Lower leg skin (tissue), 4 donors: ENCODE measurements at regions not wholly inside any gene's neighbourhood (a gene's known extent, or its start where the extent isn't known, plus 50 kb on each side); places are given as distances from the start of the nearest gene placed in this dataset.

ENCODE experiments used
- DNase-seq, 2 donors: peaks; one replicate each; pipeline ENCODE4 v3.0.0-alpha.2; 2019; ENCODE audit warnings: low spot score in 2 of 2
- H3K4me3 ChIP-seq: fragments of 200-600 bp; sonication (generic); 2 replicates; pipeline ENCODE4 v1.5.1; 2017; ENCODE audit warnings: mild to moderate bottlenecking, low read depth; ENCODE audit not compliant: poor library complexity, severe bottlenecking
- POLR2A ChIP-seq, 2 donors: fragments of 450-650 bp; IDR thresholded peaks; one replicate each; pipeline ENCODE4 v1.6.1; 2016 to 2017; ENCODE audit warnings: antibody characterized with exemption in 2 of 2, mild to moderate bottlenecking in 1 of 2, moderate library complexity in 1 of 2
- WGBS, 2 donors: methylation state at CpG; one replicate each; pipeline ENCODE4 v1.1.5; 2018; 5-methylcytosine and 5-hydroxymethylcytosine counted together
- intact Hi-C: fragments of 100-400 bp; cut with DNase I; formaldehyde crosslinking; loops from one replicate; pipeline ENCODE4 v1.15.0; 2023; ENCODE audit warnings: low total_unique reads
- TF ChIP-seq, protein P1 (sequence below), 3 donors: fragments of 450-650 bp; IDR thresholded peaks; one replicate each; pipeline ENCODE4 v1.5.1; 2016; ENCODE audit warnings: antibody characterized with exemption in 3 of 3, mild to moderate bottlenecking in 3 of 3, moderate library complexity in 2 of 3

DNA sequence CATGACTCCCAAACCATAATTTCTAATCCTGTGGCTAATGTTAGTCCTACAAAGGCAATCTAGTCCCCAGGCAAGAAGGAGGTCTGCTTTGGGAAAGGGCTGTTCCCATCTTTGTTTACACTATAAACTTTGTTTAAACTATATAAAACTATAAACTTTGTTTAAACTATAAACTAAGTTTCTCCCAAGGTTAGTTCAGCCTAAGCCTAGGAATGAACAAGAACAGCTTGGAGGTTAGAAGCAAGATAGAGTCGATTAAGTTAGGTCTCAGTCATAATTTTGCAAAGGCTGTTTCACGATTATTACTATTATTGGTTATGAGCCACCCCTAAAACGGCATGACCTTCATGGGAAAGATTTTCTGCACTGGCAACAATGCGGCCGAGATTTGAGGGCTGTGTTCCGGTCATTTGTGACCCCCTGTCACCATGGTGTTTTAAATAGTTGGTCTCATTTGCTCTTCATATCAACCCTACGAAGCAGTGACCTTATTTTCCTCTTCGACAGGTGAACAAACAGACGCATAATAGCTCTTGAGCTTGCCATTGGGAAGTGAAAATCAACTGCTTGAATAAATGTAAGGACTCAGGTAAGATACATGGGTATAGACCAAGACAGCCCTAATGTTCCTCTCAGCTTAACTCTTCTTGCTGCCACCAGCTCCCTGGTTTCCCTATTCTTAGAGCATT lies 322.6 kb upstream of the TMEM132C start:
- 88 to 89% methylated on average over 9 of the region's 9 CpGs for WGBS, 2 donors
- no peak for DNase-seq
- intact Hi-C loops, result no loop called here
- TF ChIP-seq, protein P1, sequence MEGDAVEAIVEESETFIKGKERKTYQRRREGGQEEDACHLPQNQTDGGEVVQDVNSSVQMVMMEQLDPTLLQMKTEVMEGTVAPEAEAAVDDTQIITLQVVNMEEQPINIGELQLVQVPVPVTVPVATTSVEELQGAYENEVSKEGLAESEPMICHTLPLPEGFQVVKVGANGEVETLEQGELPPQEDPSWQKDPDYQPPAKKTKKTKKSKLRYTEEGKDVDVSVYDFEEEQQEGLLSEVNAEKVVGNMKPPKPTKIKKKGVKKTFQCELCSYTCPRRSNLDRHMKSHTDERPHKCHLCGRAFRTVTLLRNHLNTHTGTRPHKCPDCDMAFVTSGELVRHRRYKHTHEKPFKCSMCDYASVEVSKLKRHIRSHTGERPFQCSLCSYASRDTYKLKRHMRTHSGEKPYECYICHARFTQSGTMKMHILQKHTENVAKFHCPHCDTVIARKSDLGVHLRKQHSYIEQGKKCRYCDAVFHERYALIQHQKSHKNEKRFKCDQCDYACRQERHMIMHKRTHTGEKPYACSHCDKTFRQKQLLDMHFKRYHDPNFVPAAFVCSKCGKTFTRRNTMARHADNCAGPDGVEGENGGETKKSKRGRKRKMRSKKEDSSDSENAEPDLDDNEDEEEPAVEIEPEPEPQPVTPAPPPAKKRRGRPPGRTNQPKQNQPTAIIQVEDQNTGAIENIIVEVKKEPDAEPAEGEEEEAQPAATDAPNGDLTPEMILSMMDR (IDR thresholded peaks at IDR 0.05), result no peak
- no peak overlapping the region for H3K4me3 ChIP-seq

DNA sequence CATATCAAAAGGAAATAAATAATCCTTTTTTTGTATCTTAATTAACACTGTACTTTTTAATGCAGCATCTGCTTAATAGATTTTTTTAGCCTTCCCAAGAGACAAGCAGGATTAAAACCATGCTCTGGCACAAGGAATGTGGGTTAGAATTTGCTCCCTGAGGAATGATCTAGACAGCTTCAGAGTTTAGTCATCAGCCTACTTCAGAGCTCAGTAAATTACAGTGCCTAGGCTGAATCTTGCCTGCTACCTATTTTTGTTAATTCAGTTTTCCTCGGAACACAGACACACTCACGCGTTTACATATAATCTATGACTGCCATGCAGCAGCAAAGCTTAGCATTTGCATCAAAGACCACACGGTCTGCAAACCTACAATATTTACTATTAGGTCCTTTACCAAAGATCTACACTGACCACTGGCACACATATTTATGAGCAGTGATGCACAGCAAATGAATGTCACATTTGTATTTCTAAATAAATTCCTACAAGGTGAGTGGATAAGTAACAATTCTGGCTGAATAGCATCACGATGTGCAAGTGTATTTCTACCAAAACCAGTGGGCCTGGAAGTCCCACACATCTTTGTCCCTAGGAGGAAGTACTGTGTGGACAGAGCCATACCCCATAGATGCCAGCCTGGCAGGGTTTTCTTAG lies 309.8 kb upstream of the TMEM132C start:
- WGBS, 2 donors, result 82 to 87% methylated on average over 5 of the region's 5 CpGs
- TF ChIP-seq, protein P1 (IDR thresholded peaks at IDR 0.05), result no peak
- TF ChIP-seq POLR2A (IDR thresholded peaks at IDR 0.05), result no peak
- no peak overlapping the region for H3K4me3 ChIP-seq
- intact Hi-C loops, result no loop called here
- no peak for DNase-seq

DNA sequence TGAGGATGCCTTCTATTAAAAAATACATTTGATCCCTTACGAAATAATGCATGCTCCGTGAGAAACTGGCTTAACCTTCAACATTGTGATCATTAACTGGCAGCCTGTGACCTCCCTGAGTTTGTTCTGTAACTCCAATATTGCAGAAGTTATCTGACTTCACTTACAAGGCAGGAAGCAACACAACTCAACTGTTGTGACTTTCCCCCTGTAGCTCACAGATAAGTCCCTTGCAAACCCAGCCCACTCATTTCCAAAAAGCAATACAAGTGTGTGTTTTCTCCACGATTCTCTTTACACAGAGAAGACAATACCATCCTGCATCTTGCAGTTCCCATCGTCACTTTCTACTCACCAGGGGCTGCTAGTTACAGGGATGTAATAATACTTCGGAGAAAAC lies 304.7 kb upstream of the TMEM132C start:
- no peak for DNase-seq
- intact Hi-C loops, result no loop called here
- TF ChIP-seq, protein P1 (IDR thresholded peaks at IDR 0.05), result no peak
- no peak for TF ChIP-seq POLR2A (IDR thresholded peaks at IDR 0.05)
- H3K4me3 ChIP-seq, result no peak overlapping the region
- WGBS, 2 donors, result 75 to 77% methylated on average over 5 of the region's 5 CpGs

DNA sequence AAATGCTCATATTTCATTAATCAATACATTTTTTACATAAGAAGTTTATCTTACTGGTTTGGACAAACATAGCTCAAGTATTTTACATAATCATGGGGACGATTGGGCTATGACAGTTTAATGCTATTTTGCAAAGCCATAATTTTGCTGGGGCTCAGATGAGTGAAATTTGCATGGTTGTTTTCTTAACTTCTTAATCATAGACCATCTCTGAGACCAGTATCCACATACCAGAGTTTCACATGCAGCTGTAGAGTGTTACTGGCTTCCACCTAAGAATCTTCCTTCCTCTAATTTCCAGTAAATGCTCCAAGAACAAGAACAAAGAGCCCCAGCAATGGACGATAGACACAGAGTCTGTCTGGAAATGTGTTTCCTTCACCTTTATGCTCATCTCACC lies 303.0 kb upstream of the TMEM132C start:
- TF ChIP-seq POLR2A (IDR thresholded peaks at IDR 0.05), result no peak
- TF ChIP-seq, protein P1 (IDR thresholded peaks at IDR 0.05), result no peak
- no peak for DNase-seq
- WGBS, 2 donors, result 56 to 64% methylated on average over 2 of the region's 2 CpGs
- intact Hi-C loops, result no loop called here
- no peak overlapping the region for H3K4me3 ChIP-seq

DNA sequence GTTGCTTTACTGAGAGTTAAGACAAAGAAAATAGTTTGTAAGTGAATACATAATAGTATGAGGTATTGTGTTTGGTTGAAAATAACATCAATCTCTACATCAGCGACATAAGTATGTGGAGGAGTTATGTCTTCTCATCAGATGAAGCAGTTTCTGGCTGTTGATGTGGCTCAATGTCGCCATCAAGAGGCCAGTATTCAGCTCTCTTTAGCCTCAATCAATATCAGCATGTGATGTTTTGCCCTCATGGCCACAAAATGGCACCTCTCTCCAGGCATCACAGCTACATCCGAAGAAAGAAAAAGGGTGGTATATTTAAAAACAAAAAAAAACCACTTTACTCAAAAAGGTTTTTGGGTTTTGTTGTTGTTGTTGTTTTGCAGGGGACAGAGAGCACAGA lies 302.3 kb upstream of the TMEM132C start:
- no peak overlapping the region for H3K4me3 ChIP-seq
- 70 to 72% methylated on average over 3 of the region's 3 CpGs for WGBS, 2 donors
- DNase-seq, result no peak
- TF ChIP-seq, protein P1 (IDR thresholded peaks at IDR 0.05), result no peak
- no peak for TF ChIP-seq POLR2A (IDR thresholded peaks at IDR 0.05)
- intact Hi-C loops, result no loop called here
